ENCODE measurements at regions not wholly inside any gene's neighbourhood (a gene's known extent, or its start where the extent isn't known, plus 50 kb on each side); places are given as distances from the start of the nearest gene placed in this dataset.

DNA sequence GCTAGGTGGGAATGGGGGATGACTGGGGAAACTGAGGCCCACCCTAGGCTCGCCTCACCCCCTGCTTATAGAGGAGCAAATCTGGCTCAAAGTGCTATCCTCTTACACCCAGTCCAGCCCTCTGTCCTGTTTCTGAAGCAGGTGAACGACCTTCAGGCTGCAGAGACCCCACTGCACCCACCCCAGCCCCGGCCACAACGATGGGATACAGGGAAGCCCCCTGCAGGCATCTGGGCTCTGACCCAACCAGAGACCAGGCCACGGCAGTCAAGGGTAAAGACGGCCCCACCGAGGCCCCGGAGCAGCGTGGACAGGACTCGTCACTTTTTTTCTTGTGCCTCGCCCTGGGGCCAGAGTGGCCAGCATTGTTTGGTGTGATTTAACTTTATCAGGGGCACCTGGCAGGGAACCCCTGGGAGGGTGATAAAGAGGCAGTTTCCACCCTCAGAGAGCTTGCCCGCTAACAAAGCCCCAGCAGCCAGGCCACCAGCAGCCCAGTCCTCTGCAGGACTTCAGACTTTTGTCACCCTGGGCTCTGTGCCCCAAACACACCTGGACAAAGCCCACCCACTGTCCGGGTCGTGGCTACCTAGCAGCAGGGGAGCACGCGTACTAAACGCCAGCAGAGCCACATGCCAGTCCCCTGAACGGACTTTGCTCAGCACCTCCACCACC, 612.6 kb downstream of the TBC1D22A start:
- no peak overlapping the region for H3K27ac ChIP-seq
- no peak for TF ChIP-seq CTCF (conservative IDR thresholded peaks at IDR 0.05)

DNA sequence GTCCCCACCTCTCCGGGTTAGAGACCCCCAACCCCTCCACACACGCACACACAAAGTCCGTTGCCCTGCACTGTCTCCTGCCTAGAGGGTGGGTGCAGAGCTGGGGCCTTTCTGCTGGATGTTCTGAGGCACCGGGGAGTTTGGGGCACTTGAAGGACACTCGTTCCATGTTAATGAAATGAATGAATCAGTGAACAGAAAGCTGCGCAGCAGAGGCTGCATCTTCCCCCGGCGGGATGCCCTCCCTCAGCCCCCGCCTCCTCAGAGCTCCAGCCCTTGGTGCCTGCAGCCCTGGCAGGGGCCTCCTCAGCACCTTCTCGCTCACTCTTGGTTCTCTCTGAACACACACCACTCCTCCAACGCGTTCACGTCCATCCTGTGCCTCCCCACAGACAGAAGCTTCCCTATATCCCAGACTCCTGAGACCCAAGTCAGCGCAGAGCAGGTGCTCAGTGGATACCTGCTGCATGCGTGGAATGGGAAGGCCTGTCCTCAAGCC, 611.9 kb downstream of the TBC1D22A start:
- TF ChIP-seq CTCF (conservative IDR thresholded peaks at IDR 0.05), result no peak
- no peak overlapping the region for H3K27ac ChIP-seq

- H3K27ac ChIP-seq, result no peak overlapping the region
- TF ChIP-seq CTCF (conservative IDR thresholded peaks at IDR 0.05), result no peak
Observed at GRCh38 chr22:47373648-47374272, 611.3 kb downstream of the TBC1D22A start.

DNA sequence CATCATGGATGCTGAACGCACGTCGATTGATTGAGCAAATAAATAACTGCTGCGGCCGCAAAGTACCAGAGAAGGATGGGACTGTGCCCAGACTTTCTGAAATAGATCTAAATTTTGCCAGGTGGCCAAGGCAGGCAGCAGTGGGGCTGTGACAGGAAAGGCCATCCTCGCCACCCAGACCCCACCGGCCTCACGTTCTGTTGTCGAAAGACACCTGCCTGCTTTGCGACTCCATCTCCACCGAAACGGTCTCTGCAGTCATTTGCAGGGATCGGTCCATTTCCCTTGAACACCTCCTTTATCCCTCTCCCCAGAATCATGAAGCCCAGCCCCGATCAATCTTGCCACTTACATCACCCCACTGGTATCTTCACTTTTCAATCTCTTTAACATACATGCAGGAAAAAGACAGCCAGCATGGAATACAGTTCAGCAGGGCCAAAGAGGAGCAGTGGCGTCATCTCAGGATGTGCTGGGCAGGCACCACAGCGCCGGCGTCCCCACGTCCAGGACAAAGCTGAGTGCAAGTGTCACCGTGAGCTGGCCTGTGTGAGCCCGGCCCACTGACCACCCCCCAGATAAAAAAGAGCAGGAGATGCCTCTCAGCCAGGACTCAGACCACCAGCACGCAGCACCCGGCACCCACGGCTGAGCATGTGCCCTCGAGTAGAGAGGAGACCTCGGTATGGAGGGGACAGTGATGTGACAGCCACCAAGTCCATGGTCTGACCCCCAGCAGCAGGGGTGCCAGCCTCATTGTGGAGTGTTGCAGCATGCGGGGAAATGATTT, 610.3 kb downstream of the TBC1D22A start:
- TF ChIP-seq CTCF (conservative IDR thresholded peaks at IDR 0.05), result no peak
- H3K27ac ChIP-seq, result no peak overlapping the region

DNA sequence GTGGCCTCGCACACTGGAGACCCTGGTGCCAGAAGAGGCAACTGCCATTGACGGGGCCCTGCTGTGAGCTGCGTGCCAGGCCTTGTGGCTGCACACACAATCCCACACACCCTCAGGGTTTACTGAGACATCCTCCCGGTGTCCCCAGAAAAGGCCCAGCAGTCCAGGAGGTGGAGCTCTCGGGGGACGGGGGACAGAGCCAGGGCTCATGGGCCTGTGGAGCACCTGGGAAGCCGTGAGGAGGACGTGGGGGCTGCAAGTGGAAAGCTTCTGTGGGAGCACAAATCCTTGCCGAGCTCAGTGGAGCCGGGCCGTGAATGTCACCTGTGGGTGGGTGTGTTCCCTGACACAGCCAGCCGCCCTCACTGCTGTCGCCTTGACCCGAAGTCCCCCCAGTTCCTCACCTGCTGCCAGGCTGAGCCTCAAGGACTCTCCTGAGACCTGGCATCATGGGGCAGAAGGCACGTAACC, 609.7 kb downstream of the TBC1D22A start:
- H3K27ac ChIP-seq, result no peak overlapping the region
- no peak for TF ChIP-seq CTCF (conservative IDR thresholded peaks at IDR 0.05)

- H3K27ac ChIP-seq, result no peak overlapping the region
- no peak for TF ChIP-seq CTCF (conservative IDR thresholded peaks at IDR 0.05)
Observed at GRCh38 chr22:47371263-47372090, 609.0 kb downstream of the TBC1D22A start.

All from VCaP (cell line).